ENCODE measurements at regions not wholly inside any gene's neighbourhood (a gene's known extent, or its start where the extent isn't known, plus 50 kb on each side); places are given as distances from the start of the nearest gene placed in this dataset.

GRCh38 chrX:132271311-132271778, 52.1 kb upstream of the RAP2C start:
- H3K9me3 Mint-ChIP-seq = peaks cover 20% of the 10 kb centered on the region
- peak in 1 of 2 experiments; percentile 44 for DNase-seq (ENCODE audit: low spot score in 2 of 2, unreplicated experiment in 2 of 2)
- peak overlapping the region; percentile 87 for H3K27ac Mint-ChIP-seq
- TF ChIP-seq CTCF (IDR thresholded peaks at IDR 0.05; ENCODE audit: unreplicated experiment) = no peak
- peaks cover 5% of the 10 kb centered on the region for H3K36me3 Mint-ChIP-seq
- no peaks in the 10 kb centered on the region for H3K27me3 Mint-ChIP-seq (ENCODE audit: low read depth)
- peak overlapping the region; percentile 13 for H3K4me3 Mint-ChIP-seq
- H3K4me1 Mint-ChIP-seq = peaks cover 26% of the 10 kb centered on the region

GRCh38 chrX:132270699-132271098, 51.5 kb upstream of the RAP2C start:
- Mint-ChIP-seq H3K4me3 (no peak overlapping the region), H3K27ac (peak overlapping the region; percentile 87), H3K9me3 (peaks cover 14% of the 10 kb centered on the region), H3K27me3 (ENCODE audit: low read depth) (no peaks in the 10 kb centered on the region), H3K4me1 (peaks cover 26% of the 10 kb centered on the region), H3K36me3 (no peaks in the 10 kb centered on the region)
- no peak for TF ChIP-seq CTCF (IDR thresholded peaks at IDR 0.05; ENCODE audit: unreplicated experiment)
- DNase-seq (ENCODE audit: low spot score in 2 of 2, unreplicated experiment in 2 of 2) = no peak

- Mint-ChIP-seq H3K4me3 (no peak overlapping the region), H3K27ac (no peak overlapping the region), H3K27me3 (ENCODE audit: low read depth) (no peaks in the 10 kb centered on the region), H3K4me1 (peaks cover 26% of the 10 kb centered on the region), H3K9me3 (peaks cover 7% of the 10 kb centered on the region), H3K36me3 (no peaks in the 10 kb centered on the region)
- no peak for TF ChIP-seq CTCF (IDR thresholded peaks at IDR 0.05; ENCODE audit: unreplicated experiment)
- DNase-seq (ENCODE audit: low spot score in 2 of 2, unreplicated experiment in 2 of 2) = no peak
Observed at GRCh38 chrX:132270021-132270420, 50.8 kb upstream of the RAP2C start.

Data from mesothelial cell of epicardium (in vitro differentiated cells).